SK-N-MC (cell line): ENCODE measurements at regions not wholly inside any gene's neighbourhood (a gene's known extent, or its start where the extent isn't known, plus 50 kb on each side); places are given as distances from the start of the nearest gene placed in this dataset.

Experiments
- DNase-seq: peaks from one replicate; pipeline ENCODE4 v3.0.0-alpha.2; 2011; ENCODE audit warnings: low read depth, low spot score
- H3K27ac ChIP-seq: fragments of 200-600 bp; sonication (generic); 2 replicates; pipeline ENCODE4 v1.5.1; 2016; ENCODE audit warnings: mixed run types
- H3K36me3 ChIP-seq: fragments of 200-600 bp; sonication (generic); 2 replicates; pipeline ENCODE4 v1.6.1; 2017; ENCODE audit warnings: antibody characterized with exemption, low read length, mixed read lengths; ENCODE audit not compliant: insufficient read depth
- H3K4me3 ChIP-seq: fragments of 200-600 bp; sonication (generic); 2 replicates; pipeline ENCODE4 v1.5.1; 2016
- H3K9ac ChIP-seq: fragments of 200-600 bp; sonication (generic); 2 replicates; pipeline ENCODE4 v1.8.0; 2017; ENCODE audit warnings: mixed run types, mixed read lengths; ENCODE audit not compliant: insufficient read length
- H3K9me3 ChIP-seq: fragments of 200-600 bp; sonication (generic); 2 replicates; pipeline ENCODE4 v1.6.1; 2017; ENCODE audit warnings: low read depth, mild to moderate bottlenecking, antibody characterized with exemption, low read length, moderate library complexity, mixed read lengths
- EZH2 ChIP-seq: fragments of 200-600 bp; sonication (generic); IDR thresholded peaks from one replicate; pipeline ENCODE4 v1.6.1; 2017; ENCODE audit warnings: antibody characterized with exemption
- FOXP2 ChIP-seq: optimal IDR thresholded peaks from 2 replicates; pipeline ENCODE3; 2011; ENCODE audit warnings: mild to moderate bottlenecking, moderate library complexity; ENCODE audit not compliant: insufficient read depth; ENCODE audit errors: extremely low read length, control extremely low read depth
- POLR2AphosphoS5 ChIP-seq: IDR thresholded peaks from 2 replicates; pipeline ENCODE4 v1.6.1; 2012; ENCODE audit warnings: mild to moderate bottlenecking, low read depth, low read length, borderline replicate concordance

GRCh38 chr10:118167056-118167700, 120.4 kb upstream of the RAB11FIP2 start:
- Histone ChIP-seq H3K9me3 (no peaks in the 10 kb centered on the region), H3K36me3 (no peaks in the 10 kb centered on the region), H3K9ac (no peak overlapping the region), H3K27ac (no peak overlapping the region), H3K4me3 (no peak overlapping the region)
- TF ChIP-seq EZH2: no peak
- no peak for TF ChIP-seq POLR2AphosphoS5
- no peak for TF ChIP-seq FOXP2
- DNase-seq: no peak

- Histone ChIP-seq H3K4me3 (no peak overlapping the region), H3K27ac (no peak overlapping the region), H3K9ac (no peak overlapping the region), H3K36me3 (no peaks in the 10 kb centered on the region), H3K9me3 (no peaks in the 10 kb centered on the region)
- TF ChIP-seq FOXP2 (no peak), POLR2AphosphoS5 (no peak), EZH2 (no peak)
- DNase-seq: no peak
These were observed 116.5 kb upstream of the RAB11FIP2 start for GRCh38 chr10:118163217-118163616.

DNA sequence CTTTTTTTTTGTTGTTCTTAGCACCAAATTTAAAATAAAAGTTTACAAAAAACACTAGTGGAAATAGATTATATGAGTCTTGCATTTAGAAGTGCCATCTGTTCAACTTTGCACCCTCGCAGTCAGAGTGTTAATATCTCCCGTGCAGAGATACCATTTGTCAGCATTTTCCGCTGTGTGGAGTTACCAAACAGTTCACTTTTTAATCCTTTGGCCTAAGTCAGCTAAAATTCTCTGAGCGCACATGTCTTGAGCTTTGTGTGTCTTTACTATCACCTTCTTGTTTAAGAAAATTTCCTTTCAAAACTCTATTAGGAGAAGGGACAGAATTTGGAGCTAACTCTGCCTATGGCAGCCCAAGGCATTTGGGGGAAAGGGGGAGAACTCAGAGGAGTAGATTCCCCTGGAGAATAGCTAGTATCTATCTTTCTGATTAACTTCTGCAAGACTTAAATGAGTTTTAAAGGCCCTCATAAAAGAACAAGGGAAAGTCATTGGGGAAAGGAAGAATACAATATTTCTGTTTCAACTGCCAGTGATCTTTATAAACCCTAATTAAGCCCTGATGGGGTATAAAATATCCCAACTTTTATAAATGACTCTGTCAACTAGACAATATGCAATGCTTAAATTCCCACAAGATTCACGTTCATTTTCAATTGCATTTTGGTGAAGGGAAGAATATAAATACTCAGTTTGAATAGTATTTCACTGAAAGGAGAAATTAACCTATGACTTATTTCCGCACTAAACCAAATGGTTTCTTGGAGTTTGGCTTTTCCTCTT, 114.9 kb upstream of the RAB11FIP2 start:
- no peak overlapping the region for H3K27ac ChIP-seq
- TF ChIP-seq POLR2AphosphoS5 (no peak), EZH2 (no peak), FOXP2 (no peak)
- H3K36me3 ChIP-seq: no peaks in the 10 kb centered on the region

DNA sequence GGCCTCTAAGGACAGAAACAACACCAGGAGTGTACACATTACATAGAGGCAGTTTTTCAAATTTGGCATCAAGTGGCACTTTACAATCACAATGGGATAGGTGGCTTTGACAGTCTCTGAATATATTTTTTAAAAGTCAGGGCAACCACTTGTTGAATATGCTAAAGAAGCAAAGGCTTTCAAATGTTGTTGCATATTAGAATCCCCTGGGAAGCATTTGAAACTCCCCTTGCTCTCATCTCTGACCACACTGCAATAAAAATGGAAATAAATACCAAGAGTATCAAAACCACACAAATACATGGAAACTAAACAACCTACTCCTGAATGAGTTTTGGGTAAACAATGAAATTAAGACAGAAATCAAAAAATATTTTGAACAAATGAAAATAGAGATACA, 106.5 kb upstream of the RAB11FIP2 start:
- Histone ChIP-seq H3K9ac (no peak overlapping the region), H3K9me3 (no peaks in the 10 kb centered on the region), H3K4me3 (no peak overlapping the region), H3K27ac (no peak overlapping the region), H3K36me3 (no peaks in the 10 kb centered on the region)
- DNase-seq: no peak
- TF ChIP-seq POLR2AphosphoS5 (no peak), EZH2 (no peak), FOXP2 (no peak)

More for the DNA sequence above, 114.9 kb upstream of the RAB11FIP2 start:
- DNase-seq: no peak
- Histone ChIP-seq H3K9ac (no peak overlapping the region), H3K9me3 (no peaks in the 10 kb centered on the region), H3K4me3 (0 out of 2 replicates have a peak overlapping the region, but pooled peaks have one; percentile 30)

DNA sequence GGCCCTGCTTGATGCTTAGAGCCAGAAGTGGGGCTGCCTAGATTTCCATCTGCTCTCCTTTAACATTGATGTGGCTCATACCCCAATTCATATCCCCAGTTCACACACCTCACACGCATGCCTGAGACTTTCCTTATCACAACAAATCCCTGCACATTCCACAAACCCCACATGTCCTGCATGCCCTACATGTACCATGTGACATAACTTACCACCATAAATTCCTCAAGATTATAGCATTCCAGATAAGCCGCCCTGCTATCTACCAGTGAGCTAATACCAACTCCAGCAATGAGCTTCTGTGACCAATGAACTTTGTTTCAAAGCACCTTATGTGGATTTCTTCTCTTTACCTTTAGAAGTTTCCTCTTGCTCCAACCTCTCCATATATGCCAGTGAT, 104.7 kb upstream of the RAB11FIP2 start:
- H3K27ac ChIP-seq: no peak overlapping the region
- H3K9ac ChIP-seq: no peak overlapping the region
- H3K4me3 ChIP-seq: no peak overlapping the region
- no peaks in the 10 kb centered on the region for H3K9me3 ChIP-seq
- no peak for TF ChIP-seq FOXP2
- TF ChIP-seq EZH2: no peak
- TF ChIP-seq POLR2AphosphoS5: no peak
- no peaks in the 10 kb centered on the region for H3K36me3 ChIP-seq
- DNase-seq: no peak

- DNase-seq: no peak
- no peak for TF ChIP-seq EZH2
- TF ChIP-seq FOXP2: no peak
- TF ChIP-seq POLR2AphosphoS5: no peak
These were observed 101.5 kb upstream of the RAB11FIP2 start for GRCh38 chr10:118148247-118148646.

DNA sequence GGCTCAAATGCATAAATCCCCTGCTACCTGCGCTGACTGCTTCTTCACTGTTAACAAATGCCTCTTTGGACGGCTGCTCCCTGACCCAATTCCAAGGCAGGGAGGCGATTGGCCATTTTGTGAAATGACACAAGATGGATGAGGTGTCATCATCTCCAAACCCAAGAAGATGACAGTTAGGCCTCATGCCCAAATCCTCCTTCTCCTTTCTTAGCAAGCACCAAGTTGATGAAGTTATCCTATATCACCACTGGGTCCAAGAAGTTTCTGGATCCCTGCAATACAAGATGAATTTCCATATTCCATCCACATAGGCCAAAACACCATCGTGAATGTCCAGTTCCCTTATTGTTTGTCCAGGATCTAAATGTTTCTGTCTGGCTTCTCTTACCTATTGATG, 98.5 kb upstream of the RAB11FIP2 start:
- Histone ChIP-seq H3K36me3 (no peaks in the 10 kb centered on the region), H3K27ac (no peak overlapping the region), H3K9me3 (no peaks in the 10 kb centered on the region), H3K9ac (no peak overlapping the region), H3K4me3 (no peak overlapping the region)
- DNase-seq: no peak
- TF ChIP-seq FOXP2 (no peak), EZH2 (no peak), POLR2AphosphoS5 (no peak)

More at GRCh38 chr10:118148247-118148646, 101.5 kb upstream of the RAB11FIP2 start:
- Histone ChIP-seq H3K36me3 (no peaks in the 10 kb centered on the region), H3K9ac (no peak overlapping the region), H3K9me3 (no peaks in the 10 kb centered on the region), H3K4me3 (no peak overlapping the region), H3K27ac (no peak overlapping the region)

- no peaks in the 10 kb centered on the region for H3K9me3 ChIP-seq
- no peaks in the 10 kb centered on the region for H3K36me3 ChIP-seq
- no peak for DNase-seq
- TF ChIP-seq POLR2AphosphoS5 (no peak), EZH2 (no peak), FOXP2 (no peak)
- no peak overlapping the region for H3K9ac ChIP-seq
- H3K4me3 ChIP-seq: no peak overlapping the region
- H3K27ac ChIP-seq: no peak overlapping the region
These were observed 94.7 kb upstream of the RAB11FIP2 start for GRCh38 chr10:118141471-118141870.
